CD4-positive, alpha-beta memory T cell (primary cell): ENCODE measurements at regions not wholly inside any gene's neighbourhood (a gene's known extent, or its start where the extent isn't known, plus 50 kb on each side); places are given as distances from the start of the nearest gene placed in this dataset.
"Not testable (repeated sequence)": the region's sequence is repeated elsewhere in the genome, so short reads cannot be mapped to it uniquely, and the experiment has no call there.

ENCODE experiments used
- CTCF ChIA-PET: fragments of 350-600 bp; sonication (Branson Sonifier 250); formaldehyde crosslinking; loops from one replicate; lab custom pipeline; 2021; ENCODE audit warnings: inconsistent platforms; ENCODE audit not compliant: partially characterized antibody; lab: Charles Lee
- POLR2A ChIA-PET: fragments of 350-600 bp; sonication (Branson Sonifier 250); formaldehyde crosslinking; loops from one replicate; lab custom pipeline; 2021; ENCODE audit not compliant: partially characterized antibody; lab: Charles Lee
- DNase-seq, 5 donors: peaks; one replicate each; pipeline versions ENCODE4 v3.0.0 to v3.0.0-alpha.2; 2020 to 2022; ENCODE audit warnings: mixed read lengths in 1 of 5
- H3K27ac ChIP-seq: one replicate; pipeline ENCODE4 v1.7.0; 2013; ENCODE audit warnings: low read depth, low read length
- H3K27me3 ChIP-seq: 2 replicates; pipeline ENCODE4 v1.7.0; 2013; ENCODE audit warnings: mild to moderate bottlenecking, low read length, moderate library complexity; ENCODE audit not compliant: insufficient read depth
- H3K36me3 ChIP-seq: 2 replicates; pipeline ENCODE4 v1.7.0; 2013; ENCODE audit warnings: mild to moderate bottlenecking, low read length, moderate library complexity; ENCODE audit not compliant: insufficient read depth
- H3K4me1 ChIP-seq: 2 replicates; pipeline ENCODE4 v1.7.0; 2013; ENCODE audit warnings: mild to moderate bottlenecking, low read length, moderate library complexity; ENCODE audit not compliant: insufficient read depth
- H3K4me3 ChIP-seq, 2 donors: one replicate each; pipeline ENCODE4 v1.7.0; 2013; ENCODE audit warnings: low read length in 2 of 2, mild to moderate bottlenecking in 1 of 2
- H3K9me3 ChIP-seq, 2 donors: one replicate each; pipeline ENCODE4 v1.7.0; 2013; ENCODE audit warnings: low read length in 2 of 2, control low read depth in 1 of 2; ENCODE audit not compliant: control insufficient read depth in 1 of 2
- H3K27ac Mint-ChIP-seq, 7 donors: one replicate each; pipeline ENCODE4 v1.8.0; 2020 to 2021; ENCODE audit warnings: mixed read lengths in 7 of 7, mild to moderate bottlenecking in 6 of 7, inconsistent platforms in 3 of 7, moderate library complexity in 3 of 7
- H3K27me3 Mint-ChIP-seq, 2 donors: one replicate each; pipeline ENCODE4 v1.8.0; 2020 to 2021; ENCODE audit warnings: mixed read lengths in 2 of 2
- H3K36me3 Mint-ChIP-seq, 2 donors: one replicate each; pipeline ENCODE4 v1.8.0; 2020 to 2021; ENCODE audit warnings: mixed read lengths in 2 of 2, inconsistent platforms in 1 of 2, mild to moderate bottlenecking in 1 of 2
- H3K4me1 Mint-ChIP-seq, 4 donors: one replicate each; pipeline ENCODE4 v1.8.0; 2020 to 2021; ENCODE audit warnings: mixed read lengths in 4 of 4, mild to moderate bottlenecking in 1 of 4
- H3K4me3 Mint-ChIP-seq, 8 donors: one replicate each; pipeline ENCODE4 v1.8.0; 2020 to 2021; ENCODE audit warnings: mixed read lengths in 8 of 8, mild to moderate bottlenecking in 7 of 8, moderate library complexity in 6 of 8, inconsistent platforms in 3 of 8
- H3K9me3 Mint-ChIP-seq, 8 donors: one replicate each; pipeline ENCODE4 v1.8.0; 2020 to 2021; ENCODE audit warnings: mixed read lengths in 8 of 8, mild to moderate bottlenecking in 5 of 8, inconsistent platforms in 3 of 8, moderate library complexity in 1 of 8
- intact Hi-C: fragments of 100-400 bp; cut with micrococcal nuclease; formaldehyde crosslinking; loops from one replicate; pipeline ENCODE4 v1.15.1; 2023

GRCh38 chr19:34089566-34089965, 82.7 kb upstream of the LSM14A start:
- Histone ChIP-seq H3K4me3 (no peak overlapping the region), H3K4me1 (no peaks in the 10 kb centered on the region), H3K36me3 (no peaks in the 10 kb centered on the region), H3K9me3 (no peaks in the 10 kb centered on the region), H3K27me3 (peaks cover 4% of the 10 kb centered on the region), H3K27ac (no peak overlapping the region)
- Mint-ChIP-seq H3K27ac (no peak overlapping the region), H3K4me3 (no peak overlapping the region), H3K4me1 (no peaks in the 10 kb centered on the region), H3K27me3 (peaks cover 14 to 37% of the 10 kb centered on the region in 2 donors), H3K36me3 (no peaks in the 10 kb centered on the region), H3K9me3 (peaks cover 0 to 6% (median 0%) of the 10 kb centered on the region in 8 donors)
- POLR2A ChIA-PET = no interaction called here
- CTCF ChIA-PET = interaction anchor here (0.8 kb wide), 1 partner anchor 674 kb away, joined by 3 read pairs; no protein-coding TSS in a partner anchor
- no peak for DNase-seq
- intact Hi-C loops = no loop called here

DNA sequence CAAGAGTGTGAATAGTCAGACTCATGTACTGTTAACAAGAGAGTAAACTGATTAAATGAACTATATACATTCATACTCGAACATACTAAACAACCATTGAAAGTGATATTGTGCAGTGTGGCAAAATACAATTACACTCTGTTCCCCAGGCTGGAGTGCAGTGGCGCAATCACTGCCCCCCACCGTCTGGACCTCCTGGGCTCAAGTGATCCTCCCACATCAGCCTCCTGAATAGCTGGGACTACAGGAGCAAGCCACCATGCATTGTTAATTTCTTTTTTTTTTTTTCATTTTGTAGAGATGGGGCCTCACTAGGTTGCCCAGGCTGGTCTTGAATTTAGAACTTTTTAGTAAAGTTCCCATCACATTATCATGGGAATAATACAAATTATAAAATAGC, 77.3 kb upstream of the LSM14A start:
- no peaks in the 10 kb centered on the region for H3K9me3 ChIP-seq
- ChIA-PET POLR2A (interaction anchor here (1.9 kb wide), 1 partner anchor 317 kb away, joined by 7 read pairs; no protein-coding TSS in a partner anchor), CTCF (interaction anchor here (2.3 kb wide), 2 partner anchors 10 to 32 kb away, joined by 6 to 17 read pairs; no protein-coding TSS in a partner anchor)
- Mint-ChIP-seq H3K4me1 (peaks cover 0 to 2% (median under 1%) of the 10 kb centered on the region in 4 donors), H3K4me3 (no peak overlapping the region), H3K9me3 (no peaks in the 10 kb centered on the region), H3K27me3 (peaks cover 11 to 21% of the 10 kb centered on the region in 2 donors), H3K36me3 (no peaks in the 10 kb centered on the region), H3K27ac (no peak overlapping the region)
- H3K36me3 ChIP-seq = no peaks in the 10 kb centered on the region
- no peak for DNase-seq
- no peaks in the 10 kb centered on the region for H3K4me1 ChIP-seq
- H3K4me3 ChIP-seq = no peak overlapping the region
- no peak overlapping the region for H3K27ac ChIP-seq
- H3K27me3 ChIP-seq = peaks cover 4% of the 10 kb centered on the region
- intact Hi-C loops = loop anchor here (5.0 kb wide), 1 partner anchor 298 kb away; the partner anchor contains the start of gene KCTD15

DNA sequence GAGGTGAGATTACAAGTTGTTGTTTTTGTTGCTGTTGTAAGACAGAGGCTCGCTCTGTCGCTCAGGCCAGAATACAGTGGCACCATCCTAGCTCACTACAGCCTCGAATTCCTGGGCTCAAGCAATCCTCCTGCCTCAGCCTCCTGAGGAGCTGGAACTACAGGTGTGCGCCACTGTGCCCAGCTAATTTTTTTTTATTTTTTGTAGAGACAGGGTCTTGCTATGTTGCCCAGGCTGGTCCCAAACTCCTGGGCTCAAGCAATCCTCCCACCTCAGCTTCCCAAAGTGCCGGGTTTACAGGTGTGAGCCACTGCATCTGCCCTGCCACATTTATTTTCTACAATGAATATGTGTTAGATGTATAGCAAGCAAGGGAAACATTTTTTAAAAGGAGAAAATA, 76.9 kb upstream of the LSM14A start:
- H3K4me3 ChIP-seq, H3K4me1 ChIP-seq, H3K9me3 Mint-ChIP-seq, H3K27ac Mint-ChIP-seq, H3K36me3 ChIP-seq, H3K27ac ChIP-seq, H3K9me3 ChIP-seq, H3K36me3 Mint-ChIP-seq, H3K4me3 Mint-ChIP-seq, H3K27me3 ChIP-seq, DNase-seq, H3K4me1 Mint-ChIP-seq: not testable (repeated sequence)
- CTCF ChIA-PET = interaction anchor here (0.7 to 2.8 kb wide), 9 partner anchors 10 to 317 kb away, joined by 3 to 37 read pairs (median 6); no protein-coding TSS in a partner anchor
- intact Hi-C loops = loop anchor here (5.0 kb wide), 1 partner anchor 298 kb away; the partner anchor contains the start of gene KCTD15
- POLR2A ChIA-PET = interaction anchor here (1.9 kb wide), 1 partner anchor 317 kb away, joined by 7 read pairs; no protein-coding TSS in a partner anchor
- H3K27me3 Mint-ChIP-seq = peaks cover 13 to 23% of the 10 kb centered on the region in 2 donors

DNA sequence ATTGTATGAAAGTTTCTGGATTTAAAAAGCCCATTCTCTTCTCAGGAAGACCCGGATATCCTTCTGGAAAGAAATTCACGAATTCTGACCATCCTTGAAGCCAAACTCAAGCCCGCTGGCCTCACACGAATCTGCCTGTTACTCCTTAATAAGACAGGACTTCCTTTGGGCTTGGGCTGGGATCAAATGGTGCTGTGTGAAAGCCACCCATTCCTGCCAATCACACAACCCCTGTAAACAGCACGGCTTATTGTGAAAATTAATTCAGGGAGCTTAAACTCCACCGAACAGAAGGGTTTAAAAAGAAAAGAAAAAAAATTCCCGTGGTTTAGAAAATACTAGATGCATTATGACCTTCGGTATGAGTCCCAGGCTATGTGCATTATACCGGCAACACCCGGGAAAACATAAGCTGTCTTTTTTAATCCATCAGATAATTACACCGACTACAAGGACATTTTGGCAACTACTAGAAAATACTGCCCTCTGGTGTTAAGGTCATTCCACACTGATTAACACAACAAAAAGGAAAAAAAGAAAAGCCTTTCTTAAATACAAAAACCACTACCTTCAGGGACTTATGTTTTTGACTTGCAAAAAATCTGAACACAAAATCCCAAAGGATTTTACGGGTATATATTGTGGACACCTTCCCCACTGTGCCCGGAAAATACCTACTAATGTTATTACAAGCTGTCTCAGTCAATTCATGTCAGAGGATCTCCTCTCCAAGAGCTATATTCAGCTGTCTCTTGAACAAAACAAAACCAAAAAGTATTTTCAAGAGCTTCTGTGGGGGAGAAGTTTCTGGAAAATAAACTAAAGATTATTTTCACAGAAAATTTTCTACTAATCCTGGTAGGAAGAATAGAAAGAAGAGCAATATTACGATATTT, 76.0 kb upstream of the LSM14A start:
- Mint-ChIP-seq H3K27me3 (peaks cover 10 to 18% of the 10 kb centered on the region in 2 donors), H3K9me3 (no peaks in the 10 kb centered on the region), H3K4me1 (peaks cover 0 to 2% (median under 1%) of the 10 kb centered on the region in 4 donors), H3K27ac (no peak overlapping the region), H3K36me3 (no peaks in the 10 kb centered on the region), H3K4me3 (no peak overlapping the region)
- CTCF ChIA-PET = interaction anchor here (0.6 to 2.8 kb wide), 23 partner anchors 8 to 666 kb away, joined by 3 to 37 read pairs (median 4); no protein-coding TSS in a partner anchor
- POLR2A ChIA-PET = interaction anchor here (1.9 kb wide), 1 partner anchor 318 kb away, joined by 7 read pairs; no protein-coding TSS in a partner anchor
- H3K4me1 ChIP-seq = no peaks in the 10 kb centered on the region
- H3K27me3 ChIP-seq = peaks cover 4% of the 10 kb centered on the region
- no peaks in the 10 kb centered on the region for H3K36me3 ChIP-seq
- DNase-seq = peak in 4 of 5 donors; percentile 37 to 47 (median 42)
- no peak overlapping the region for H3K4me3 ChIP-seq
- H3K27ac ChIP-seq = no peak overlapping the region
- intact Hi-C loops = loop anchor here (1.0 to 5.0 kb wide), 3 partner anchors 54 to 299 kb away; partner anchors contain the start of gene KCTD15
- no peaks in the 10 kb centered on the region for H3K9me3 ChIP-seq

DNA sequence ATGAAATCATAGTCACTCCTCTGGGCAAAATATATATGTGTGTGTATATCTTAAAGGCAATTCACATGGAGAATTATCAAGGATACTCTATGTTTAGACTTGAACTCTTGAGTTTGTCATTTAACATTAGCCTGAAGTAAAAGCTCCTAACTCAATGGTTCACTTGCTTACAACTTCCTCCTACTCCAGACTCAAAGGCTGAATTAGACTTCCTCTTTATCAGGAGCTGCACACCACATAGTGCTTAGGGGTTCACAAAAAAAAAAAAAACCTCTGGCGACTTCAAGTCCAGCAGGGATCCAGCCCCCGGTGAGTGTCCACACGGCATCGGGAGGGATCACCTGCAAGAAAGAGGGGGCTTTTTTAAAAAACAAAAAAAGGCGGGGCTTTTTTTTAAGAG, 68.2 kb upstream of the LSM14A start:
- no peak overlapping the region for H3K4me3 Mint-ChIP-seq
- H3K36me3 ChIP-seq = no peaks in the 10 kb centered on the region
- H3K36me3 Mint-ChIP-seq = no peaks in the 10 kb centered on the region
- intact Hi-C loops = no loop called here
- no peaks in the 10 kb centered on the region for H3K9me3 ChIP-seq
- no peak overlapping the region for H3K4me3 ChIP-seq
- no peak overlapping the region for H3K27ac ChIP-seq
- no peaks in the 10 kb centered on the region for H3K4me1 ChIP-seq
- CTCF ChIA-PET = no interaction called here
- no peak for DNase-seq
- no peak overlapping the region for H3K27ac Mint-ChIP-seq
- H3K4me1 Mint-ChIP-seq = no peaks in the 10 kb centered on the region
- no peaks in the 10 kb centered on the region for H3K27me3 ChIP-seq
- peaks cover 7 to 26% of the 10 kb centered on the region in 2 donors for H3K27me3 Mint-ChIP-seq
- H3K9me3 Mint-ChIP-seq = no peaks in the 10 kb centered on the region
- POLR2A ChIA-PET = no interaction called here

GRCh38 chr19:34104557-34104956, 67.7 kb upstream of the LSM14A start:
- no peaks in the 10 kb centered on the region for H3K36me3 Mint-ChIP-seq
- Histone ChIP-seq H3K4me3 (no peak overlapping the region), H3K27ac (no peak overlapping the region), H3K36me3 (no peaks in the 10 kb centered on the region), H3K9me3 (no peaks in the 10 kb centered on the region), H3K4me1 (no peaks in the 10 kb centered on the region), H3K27me3 (no peaks in the 10 kb centered on the region)
- ChIA-PET CTCF (no interaction called here), POLR2A (no interaction called here)
- DNase-seq = no peak
- H3K4me1 Mint-ChIP-seq = peaks cover 0 to 1% (median 0%) of the 10 kb centered on the region in 4 donors
- H3K27ac Mint-ChIP-seq = no peak overlapping the region
- no peaks in the 10 kb centered on the region for H3K9me3 Mint-ChIP-seq
- no peak overlapping the region for H3K4me3 Mint-ChIP-seq
- peaks cover 7 to 23% of the 10 kb centered on the region in 2 donors for H3K27me3 Mint-ChIP-seq
- intact Hi-C loops = no loop called here

DNA sequence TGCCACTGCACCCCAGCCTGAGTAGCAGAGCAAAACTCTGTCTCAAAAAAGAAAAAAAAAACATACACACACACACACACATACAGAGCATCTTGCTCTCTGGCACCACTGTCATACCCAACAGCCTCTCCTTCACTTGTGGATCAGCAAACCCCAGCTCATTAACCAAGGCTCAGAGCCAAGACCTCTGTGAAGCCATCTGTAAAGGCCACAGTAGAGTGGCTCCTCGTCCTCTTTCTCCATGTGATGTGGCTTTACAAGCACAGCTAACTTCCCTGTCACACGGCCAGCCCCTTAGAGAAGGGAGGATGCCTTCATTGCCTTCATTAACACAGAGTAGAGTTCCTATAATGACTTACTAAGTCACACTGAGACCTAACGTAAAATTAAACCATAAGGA, 62.7 kb upstream of the LSM14A start:
- H3K27ac Mint-ChIP-seq = no peak overlapping the region
- CTCF ChIA-PET = no interaction called here
- H3K36me3 Mint-ChIP-seq = no peaks in the 10 kb centered on the region
- no peaks in the 10 kb centered on the region for H3K4me1 ChIP-seq
- no peaks in the 10 kb centered on the region for H3K9me3 ChIP-seq
- peaks cover 0 to 2% (median 0%) of the 10 kb centered on the region in 8 donors for H3K9me3 Mint-ChIP-seq
- intact Hi-C loops = no loop called here
- peaks cover 0 to 4% (median 0%) of the 10 kb centered on the region in 4 donors for H3K4me1 Mint-ChIP-seq
- no peak for DNase-seq
- peaks cover 7 to 14% of the 10 kb centered on the region in 2 donors for H3K27me3 Mint-ChIP-seq
- H3K4me3 Mint-ChIP-seq = no peak overlapping the region
- POLR2A ChIA-PET = no interaction called here
- no peaks in the 10 kb centered on the region for H3K27me3 ChIP-seq
- H3K4me3 ChIP-seq = no peak overlapping the region
- H3K36me3 ChIP-seq = no peaks in the 10 kb centered on the region
- H3K27ac ChIP-seq = no peak overlapping the region
